Mesenchymal stem cell (in vitro differentiated cells and primary cell): ENCODE measurements at regions not wholly inside any gene's neighbourhood (a gene's known extent, or its start where the extent isn't known, plus 50 kb on each side); places are given as distances from the start of the nearest gene placed in this dataset.

Experiments used
- DNase-seq: peaks from one replicate; pipeline ENCODE4 v3.0.0-alpha.2; 2013
- H2AFZ ChIP-seq: one replicate; pipeline ENCODE4 v1.6.1; 2013; ENCODE audit warnings: low read depth, mild to moderate bottlenecking, control low read depth, inconsistent platforms, low read length, moderate library complexity
- H2AK5ac ChIP-seq: 2 replicates; pipeline ENCODE4 v1.6.1; 2013; ENCODE audit warnings: low read length, moderate library complexity, mild to moderate bottlenecking, inconsistent platforms; ENCODE audit not compliant: severe bottlenecking
- H2BK120ac ChIP-seq: one replicate; pipeline ENCODE4 v1.6.1; 2013; ENCODE audit warnings: low read depth, mild to moderate bottlenecking, inconsistent platforms, low read length, moderate library complexity
- H2BK12ac ChIP-seq, 2 experiments: one replicate each; pipeline ENCODE4 v1.6.1; 2013; ENCODE audit warnings: inconsistent platforms in 2 of 2, low read length in 2 of 2, mild to moderate bottlenecking in 2 of 2, moderate library complexity in 2 of 2, control low read depth in 1 of 2
- H2BK15ac ChIP-seq: one replicate; pipeline ENCODE4 v1.6.1; 2013; ENCODE audit warnings: mild to moderate bottlenecking, low read depth, inconsistent platforms; ENCODE audit not compliant: poor library complexity, severe bottlenecking
- H2BK5ac ChIP-seq: 2 replicates; pipeline ENCODE4 v1.6.1; 2013; ENCODE audit warnings: low read depth, mild to moderate bottlenecking, low read length, control low read depth, inconsistent platforms; ENCODE audit not compliant: poor library complexity, severe bottlenecking
- H3K14ac ChIP-seq, 2 experiments: one replicate each; pipeline ENCODE4 v1.6.1; 2013; ENCODE audit warnings: inconsistent platforms in 2 of 2, low read length in 2 of 2, control low read depth in 1 of 2, mild to moderate bottlenecking in 1 of 2, moderate library complexity in 1 of 2
- H3K18ac ChIP-seq, 2 experiments: one replicate each; pipeline ENCODE4 v1.6.1; 2013; ENCODE audit warnings: inconsistent platforms in 2 of 2, low read length in 2 of 2, control low read depth in 1 of 2, low read depth in 1 of 2, mild to moderate bottlenecking in 1 of 2
- H3K23ac ChIP-seq, 2 experiments: one replicate each; pipeline ENCODE4 v1.6.1; 2013; ENCODE audit warnings: inconsistent platforms in 2 of 2, low read length in 2 of 2, mild to moderate bottlenecking in 2 of 2, moderate library complexity in 2 of 2, control low read depth in 1 of 2
- H3K27ac ChIP-seq: 2 replicates; pipeline ENCODE4 v1.5.1; 2013; ENCODE audit warnings: mild to moderate bottlenecking, moderate library complexity, low read length, control low read depth, inconsistent platforms; ENCODE audit not compliant: poor library complexity, severe bottlenecking
- H3K27me3 ChIP-seq, 2 experiments: 2 replicates each; pipeline versions ENCODE4 v1.6.1 to v1.7.0; 2013; ENCODE audit warnings: low read length in 2 of 2, mild to moderate bottlenecking in 2 of 2, moderate library complexity in 2 of 2, control low read depth in 1 of 2, inconsistent platforms in 1 of 2; ENCODE audit not compliant: control insufficient read depth in 1 of 2, insufficient read depth in 1 of 2
- H3K36me3 ChIP-seq, 2 experiments: 2 replicates each; pipeline versions ENCODE4 v1.6.1 to v1.7.0; 2013; ENCODE audit warnings: low read length in 2 of 2, control low read depth in 1 of 2, inconsistent platforms in 1 of 2, low read depth in 1 of 2, mild to moderate bottlenecking in 1 of 2; ENCODE audit not compliant: insufficient read depth in 2 of 2, control insufficient read depth in 1 of 2
- H3K4ac ChIP-seq, 2 experiments: one replicate each; pipeline ENCODE4 v1.6.1; 2013; ENCODE audit warnings: inconsistent platforms in 2 of 2, low read length in 2 of 2, mild to moderate bottlenecking in 2 of 2, moderate library complexity in 2 of 2, control low read depth in 1 of 2, low read depth in 1 of 2
- H3K4me1 ChIP-seq: 2 replicates; pipeline ENCODE4 v1.6.1; 2013; ENCODE audit warnings: low read depth, low read length, control low read depth; ENCODE audit not compliant: control insufficient read depth, insufficient read depth
- H3K4me2 ChIP-seq: 2 replicates; pipeline ENCODE4 v1.6.1; 2013; ENCODE audit warnings: low read length, mild to moderate bottlenecking, inconsistent platforms; ENCODE audit not compliant: poor library complexity, severe bottlenecking
- H3K4me3 ChIP-seq, 2 experiments: 2 replicates each; pipeline versions ENCODE4 v1.5.1 to v1.7.0; 2013; ENCODE audit warnings: low read length in 2 of 2, mild to moderate bottlenecking in 2 of 2, control low read depth in 1 of 2, low read depth in 1 of 2; ENCODE audit not compliant: insufficient read depth in 1 of 2
- H3K79me1 ChIP-seq: replicated peaks from 2 replicates; pipeline ENCODE4 v1.6.1; 2013; ENCODE audit warnings: mild to moderate bottlenecking, control low read depth, low read length, inconsistent platforms; ENCODE audit not compliant: poor library complexity, severe bottlenecking
- H3K9ac ChIP-seq: 2 replicates; pipeline ENCODE4 v1.7.0; 2013; ENCODE audit warnings: mild to moderate bottlenecking, low read length, moderate library complexity
- H3K9me3 ChIP-seq: 2 replicates; pipeline ENCODE4 v1.7.0; 2013; ENCODE audit warnings: mild to moderate bottlenecking, low read length; ENCODE audit not compliant: control insufficient read depth
- H4K8ac ChIP-seq: one replicate; pipeline ENCODE4 v1.6.1; 2013; ENCODE audit warnings: inconsistent platforms, mild to moderate bottlenecking, low read length, moderate library complexity
- H4K91ac ChIP-seq: one replicate; pipeline ENCODE4 v1.6.1; 2013; ENCODE audit warnings: mild to moderate bottlenecking, low read length, inconsistent platforms
- WGBS: methylation state at CpG from one replicate; pipeline ENCODE4 v1.1.7; 2013; ENCODE audit warnings: mixed read lengths; 5-methylcytosine and 5-hydroxymethylcytosine counted together

DNA sequence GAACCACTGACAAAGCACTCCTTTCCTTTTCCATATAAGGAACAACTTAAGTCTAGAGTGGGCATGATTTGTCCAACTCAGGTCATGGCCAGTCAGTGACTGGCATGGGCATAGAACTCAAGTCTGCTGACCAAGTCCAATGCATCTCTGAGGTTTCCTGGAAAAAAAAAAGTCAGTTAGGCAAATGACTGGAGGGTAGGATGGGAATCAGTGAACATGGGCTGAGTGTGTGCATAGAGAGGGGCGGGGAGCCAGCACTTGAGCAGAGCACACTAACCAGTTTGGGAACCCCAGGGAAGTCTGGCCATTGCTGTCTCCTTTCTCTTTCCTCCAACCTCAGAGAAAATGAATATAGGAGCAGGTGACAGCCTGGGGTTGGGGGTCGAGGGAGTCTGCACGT is 53.6 kb upstream of the FMOD start:
- H3K27ac ChIP-seq = no peak overlapping the region
- no peak overlapping the region for H3K14ac ChIP-seq
- H4K8ac ChIP-seq = no peak overlapping the region
- H2BK5ac ChIP-seq = no peak overlapping the region
- no peak overlapping the region for H2BK15ac ChIP-seq
- H3K79me1 ChIP-seq = no peaks in the 10 kb centered on the region
- H3K4me3 ChIP-seq = no peak overlapping the region
- peaks cover 0 to 29% of the 10 kb centered on the region in 2 experiments for H3K27me3 ChIP-seq
- H2AK5ac ChIP-seq = no peak overlapping the region
- H2AFZ ChIP-seq = no peak overlapping the region
- 89% methylated on average over 3 of the region's 3 CpGs for WGBS
- peak overlapping the region in 1 of 2 experiments; percentile 19 for H3K4ac ChIP-seq
- H3K9ac ChIP-seq = no peak overlapping the region
- no peaks in the 10 kb centered on the region for H3K9me3 ChIP-seq
- no peak overlapping the region for H3K23ac ChIP-seq
- H4K91ac ChIP-seq = no peak overlapping the region
- H2BK120ac ChIP-seq = peak overlapping the region; percentile 15
- H3K18ac ChIP-seq = peak overlapping the region in 1 of 2 experiments; percentile 19
- no peaks in the 10 kb centered on the region for H3K36me3 ChIP-seq
- peak overlapping the region; percentile 33 to 46 for H2BK12ac ChIP-seq
- no peaks in the 10 kb centered on the region for H3K4me1 ChIP-seq
- DNase-seq = no peak
- no peak overlapping the region for H3K4me2 ChIP-seq

DNA sequence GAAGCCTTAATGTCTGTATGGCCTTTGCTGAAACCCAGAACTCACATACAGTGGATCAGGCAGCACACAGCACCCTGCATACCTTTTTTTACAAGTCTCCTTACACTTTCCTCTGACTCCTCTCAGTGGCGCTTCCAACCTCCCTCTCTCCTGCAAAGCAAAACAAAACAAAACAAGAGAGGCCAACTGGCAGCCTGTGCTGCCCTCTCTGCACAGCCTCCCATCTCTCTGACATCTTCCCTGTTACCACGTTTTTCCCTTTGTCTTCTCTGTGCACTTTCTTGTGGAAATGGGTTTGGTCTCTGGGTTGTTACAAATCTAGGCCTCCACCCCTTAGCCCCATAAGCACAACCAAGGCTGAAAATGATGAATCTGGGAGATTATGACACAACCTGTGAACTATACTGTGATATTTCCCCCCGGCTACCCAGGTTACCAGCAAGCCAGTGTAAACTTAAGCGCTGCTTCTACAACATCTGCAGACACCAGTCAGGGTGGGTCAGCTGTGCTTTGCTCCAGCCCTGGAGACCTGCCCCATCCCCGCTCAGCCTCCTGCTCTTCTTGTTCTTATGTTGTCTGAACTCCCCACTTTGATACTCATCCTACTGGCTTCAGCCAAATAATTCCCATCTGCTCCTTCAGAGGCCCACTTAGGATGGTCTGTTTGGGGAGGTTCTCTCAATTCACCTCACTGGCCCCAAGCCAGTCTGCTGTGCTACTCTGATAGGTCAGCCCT is 54.9 kb upstream of the FMOD start:
- Histone ChIP-seq H3K9ac (peak overlapping the region; percentile 8), H3K79me1 (no peaks in the 10 kb centered on the region), H2BK12ac (peak overlapping the region in 1 of 2 experiments; percentile 26), H2BK15ac (no peak overlapping the region), H3K27ac (no peak overlapping the region), H4K8ac (no peak overlapping the region), H3K4me2 (no peak overlapping the region), H2BK5ac (no peak overlapping the region), H3K4ac (peak overlapping the region in 1 of 2 experiments; percentile 11), H3K14ac (no peak overlapping the region), H3K18ac (no peak overlapping the region), H3K23ac (no peak overlapping the region), H2AK5ac (no peak overlapping the region), H3K9me3 (no peaks in the 10 kb centered on the region), H3K27me3 (peaks cover 0 to 38% of the 10 kb centered on the region in 2 experiments), H2AFZ (no peak overlapping the region), H3K36me3 (no peaks in the 10 kb centered on the region), H3K4me3 (no peak overlapping the region), H3K4me1 (no peaks in the 10 kb centered on the region), H4K91ac (no peak overlapping the region), H2BK120ac (peak overlapping the region; percentile 29)
- no peak for DNase-seq
- 82% methylated on average over 5 of the region's 5 CpGs for WGBS

DNA sequence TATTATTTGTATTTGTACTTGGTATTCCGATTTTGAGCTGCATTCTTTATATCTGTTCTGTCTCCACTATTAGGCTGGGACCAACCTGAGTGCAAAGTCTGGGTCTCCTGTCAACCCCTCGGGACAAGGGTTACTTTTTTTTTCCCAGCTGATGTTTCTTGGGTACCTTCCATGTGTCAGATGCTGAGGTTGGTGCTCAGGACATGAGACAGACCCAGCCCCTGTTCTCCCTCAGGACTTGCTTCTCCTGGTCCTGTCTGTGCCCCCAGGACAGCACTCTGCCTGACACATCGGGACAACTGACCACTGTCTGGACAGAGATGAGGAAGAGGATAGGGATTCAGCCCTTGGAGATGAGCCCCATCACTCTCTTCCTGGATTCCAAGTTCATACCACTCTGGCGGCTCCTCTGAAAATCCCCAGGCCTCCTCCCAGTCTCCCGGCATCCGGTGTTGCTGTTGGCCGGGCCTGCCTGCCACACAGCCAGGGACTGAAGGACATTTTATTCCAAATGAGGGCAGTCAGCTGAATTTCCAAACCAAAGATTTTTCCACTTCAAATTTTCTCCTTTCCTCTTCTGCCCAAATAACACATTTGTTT is 55.6 kb upstream of the FMOD start:
- Histone ChIP-seq H3K14ac (no peak overlapping the region), H3K4me1 (no peaks in the 10 kb centered on the region), H3K79me1 (no peaks in the 10 kb centered on the region), H3K4me3 (no peak overlapping the region), H2AFZ (no peak overlapping the region), H3K9ac (peak overlapping the region; percentile 33), H2BK12ac (peak overlapping the region; percentile 2 to 38), H2BK15ac (no peak overlapping the region), H2AK5ac (no peak overlapping the region), H4K91ac (no peak overlapping the region), H3K23ac (no peak overlapping the region), H3K36me3 (no peaks in the 10 kb centered on the region), H2BK120ac (no peak overlapping the region), H3K18ac (no peak overlapping the region), H3K9me3 (no peaks in the 10 kb centered on the region), H4K8ac (no peak overlapping the region), H3K4ac (no peak overlapping the region), H3K27ac (no peak overlapping the region), H3K27me3 (peaks cover 0 to 38% of the 10 kb centered on the region in 2 experiments), H3K4me2 (no peak overlapping the region), H2BK5ac (no peak overlapping the region)
- DNase-seq = peak; percentile 22
- 79% methylated on average over 7 of the region's 7 CpGs for WGBS

- H3K9me3 ChIP-seq = no peaks in the 10 kb centered on the region
- no peak overlapping the region for H4K8ac ChIP-seq
- no peak overlapping the region for H3K14ac ChIP-seq
- H2BK120ac ChIP-seq = no peak overlapping the region
- no peak overlapping the region for H2AK5ac ChIP-seq
- no peaks in the 10 kb centered on the region for H3K36me3 ChIP-seq
- no peak overlapping the region for H2AFZ ChIP-seq
- no peaks in the 10 kb centered on the region for H3K4me1 ChIP-seq
- no peak overlapping the region for H2BK12ac ChIP-seq
- H4K91ac ChIP-seq = no peak overlapping the region
- no peak for DNase-seq
- WGBS = 100% methylated on average over 1 of the region's 1 CpG
- no peak overlapping the region for H2BK15ac ChIP-seq
- H3K4me3 ChIP-seq = no peak overlapping the region
- H3K27ac ChIP-seq = no peak overlapping the region
- no peaks in the 10 kb centered on the region for H3K79me1 ChIP-seq
- H3K23ac ChIP-seq = no peak overlapping the region
- no peak overlapping the region for H3K4me2 ChIP-seq
- peaks cover 0 to 38% of the 10 kb centered on the region in 2 experiments for H3K27me3 ChIP-seq
- H2BK5ac ChIP-seq = no peak overlapping the region
- peak overlapping the region; percentile 33 for H3K9ac ChIP-seq
- no peak overlapping the region for H3K4ac ChIP-seq
- no peak overlapping the region for H3K18ac ChIP-seq
Observed at GRCh38 chr1:203407296-203407695, 56.4 kb upstream of the FMOD start.
